ENCODE measurements at regions not wholly inside any gene's neighbourhood (a gene's known extent, or its start where the extent isn't known, plus 50 kb on each side); places are given as distances from the start of the nearest gene placed in this dataset.
A peak's percentile ranks its signal among the peaks of the same experiment; 100 is the strongest.

DNA sequence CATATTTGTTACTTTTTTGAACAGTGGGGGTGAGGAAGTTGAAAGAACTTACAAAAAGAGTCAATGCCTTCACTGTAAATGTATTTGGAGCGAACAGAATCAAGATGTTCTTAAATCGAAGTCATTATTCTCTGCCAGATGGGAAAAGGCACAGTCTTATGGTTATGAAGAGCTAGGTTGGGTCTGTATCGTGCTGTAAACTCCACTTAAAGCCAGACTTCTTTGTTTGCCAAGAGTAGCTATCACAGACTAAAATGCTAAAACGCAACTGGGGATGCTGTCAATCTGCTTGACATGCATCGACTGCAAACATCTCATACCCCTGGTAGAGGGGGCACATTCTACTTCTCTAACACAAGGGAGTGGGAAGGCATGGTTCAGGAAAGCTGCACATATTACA is 160.4 kb downstream of the DACT1 start:
- 76% methylated on average over 5 of the region's 5 CpGs for WGBS
- no peaks in the 10 kb centered on the region for H3K4me1 ChIP-seq (ENCODE audit: control insufficient read depth, insufficient read depth, low read length)
- no peaks in the 10 kb centered on the region for H3K27me3 ChIP-seq (ENCODE audit: control insufficient read depth, insufficient read depth)
- intact Hi-C loops (cut with DNase I): no loop called here
- DNase-seq (no peak), ATAC-seq (no peak)
- no peak overlapping the region for H3K4me3 ChIP-seq (ENCODE audit: low read length)
- no peaks in the 10 kb centered on the region for H3K9me3 ChIP-seq (ENCODE audit: control insufficient read depth, low read length)
- H3K27ac ChIP-seq (ENCODE audit: low read length): no peak overlapping the region

DNA sequence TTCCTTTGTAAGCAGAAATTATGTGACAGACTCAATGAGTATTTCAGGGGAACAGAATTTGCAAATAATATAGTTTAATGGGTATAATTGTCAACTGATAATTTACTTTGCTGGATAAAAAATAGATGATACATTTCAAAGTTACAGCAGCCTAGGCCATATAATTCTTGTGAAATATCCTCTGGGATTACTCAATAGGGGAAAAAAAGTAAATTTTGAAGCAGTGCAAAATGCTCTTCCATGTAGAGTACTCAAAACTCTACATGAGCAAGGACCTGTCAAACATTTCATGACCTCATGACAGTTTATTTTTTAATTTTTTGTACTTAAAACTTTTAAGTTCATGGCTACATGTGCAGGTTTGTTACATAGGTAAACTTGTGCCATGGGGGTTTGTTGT is 163.3 kb downstream of the DACT1 start:
- Histone ChIP-seq H3K9me3 (ENCODE audit: control insufficient read depth, low read length) (no peaks in the 10 kb centered on the region), H3K27me3 (ENCODE audit: control insufficient read depth, insufficient read depth) (no peaks in the 10 kb centered on the region), H3K4me1 (ENCODE audit: control insufficient read depth, insufficient read depth, low read length) (no peaks in the 10 kb centered on the region), H3K27ac (ENCODE audit: low read length) (no peak overlapping the region), H3K4me3 (ENCODE audit: low read length) (no peak overlapping the region)
- no peak for ATAC-seq
- DNase-seq: no peak
- intact Hi-C loops (cut with DNase I): no loop called here

DNA sequence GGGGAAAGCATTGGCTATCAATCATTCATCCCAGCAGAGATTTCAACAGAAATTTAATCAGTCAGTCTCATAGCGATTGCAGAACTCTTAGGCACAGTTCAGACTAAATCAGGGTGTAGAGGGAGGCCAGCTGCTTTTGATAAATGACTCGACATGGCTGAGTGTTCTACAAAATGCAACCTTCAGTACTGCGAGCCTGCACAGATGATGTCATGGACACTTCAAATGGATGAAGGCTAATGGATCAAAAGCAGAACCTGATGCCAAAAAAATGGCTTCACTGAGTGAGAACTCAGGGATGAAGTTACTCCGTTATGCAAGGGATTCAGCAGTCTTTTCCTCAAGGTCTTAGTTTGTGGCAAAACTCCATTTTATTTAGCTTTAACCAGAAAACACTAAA is 167.3 kb downstream of the DACT1 start:
- 45% methylated on average over 4 of the region's 4 CpGs for WGBS
- intact Hi-C loops (cut with DNase I): no loop called here
- DNase-seq: peak in 2 of 3 donors; percentile 39 to 77

DNA sequence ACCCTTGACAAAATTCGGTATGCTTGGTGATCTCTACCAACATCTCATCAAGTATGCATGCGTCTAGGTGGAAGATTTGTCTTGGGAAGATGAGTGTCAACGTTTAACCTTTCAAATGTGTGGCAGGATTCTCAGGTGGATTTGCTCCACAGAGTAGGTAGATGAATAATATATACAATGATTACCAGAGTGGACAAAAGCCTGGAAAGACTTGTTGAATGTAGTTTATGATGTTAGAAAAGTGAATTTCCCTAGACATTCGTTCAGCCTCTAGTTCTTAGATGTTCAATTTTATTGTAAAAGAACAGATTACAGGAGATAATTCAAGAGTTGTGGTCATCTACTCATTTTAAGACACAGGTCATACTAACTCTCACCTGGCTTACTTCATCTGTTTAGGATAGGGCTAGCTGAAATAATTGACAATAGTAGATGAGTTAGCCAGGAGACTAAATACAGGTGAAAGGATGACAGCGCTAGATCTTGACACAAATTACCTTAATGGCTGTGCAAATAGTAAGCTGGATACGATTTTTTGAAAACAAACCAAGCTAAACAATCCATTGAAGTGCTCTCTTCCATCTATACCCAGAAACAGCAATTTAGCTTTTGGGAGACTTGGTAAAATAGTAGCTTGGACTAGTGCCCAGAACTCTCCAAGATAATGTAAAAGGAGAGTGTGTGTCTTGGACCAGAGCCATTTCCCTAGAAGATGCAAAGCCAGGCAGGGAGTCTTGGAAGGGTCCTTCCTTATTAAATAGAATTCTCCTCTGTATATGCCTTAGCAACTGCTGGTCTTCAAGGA is 168.0 kb downstream of the DACT1 start:
- WGBS: 59% methylated on average over 6 of the region's 6 CpGs
- intact Hi-C loops (cut with DNase I): no loop called here
- peak; percentile 42 to 64 for ATAC-seq

More for the DNA sequence above, 167.3 kb downstream of the DACT1 start:
- H3K4me1 ChIP-seq (ENCODE audit: control insufficient read depth, insufficient read depth, low read length): no peaks in the 10 kb centered on the region
- H3K4me3 ChIP-seq (ENCODE audit: low read length): no peak overlapping the region
- no peak overlapping the region for H3K27ac ChIP-seq (ENCODE audit: low read length)
- peak; percentile 95 to 97 for ATAC-seq
- H3K9me3 ChIP-seq (ENCODE audit: control insufficient read depth, low read length): no peaks in the 10 kb centered on the region
- H3K27me3 ChIP-seq (ENCODE audit: control insufficient read depth, insufficient read depth): no peaks in the 10 kb centered on the region

DNA sequence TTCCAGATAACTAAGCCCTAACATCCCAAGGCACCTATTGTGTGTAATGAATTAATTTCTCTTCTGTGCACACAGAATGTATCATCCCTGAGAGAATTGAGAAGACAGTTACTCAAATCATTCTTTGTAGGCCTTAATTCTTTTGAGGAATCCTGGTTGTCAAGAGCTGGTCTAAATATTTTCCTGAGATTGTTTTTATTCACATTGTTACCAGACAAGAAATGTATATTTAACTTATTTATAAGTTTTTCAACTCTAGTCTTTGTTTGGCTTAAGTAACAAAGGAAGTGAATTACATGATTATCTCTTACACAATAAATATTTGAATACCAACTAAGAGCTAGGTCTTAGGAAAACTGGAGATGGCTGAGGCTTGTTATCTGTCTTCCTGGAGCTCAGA is 169.4 kb downstream of the DACT1 start:
- intact Hi-C loops (cut with DNase I): no loop called here

More for the DNA sequence above, 168.0 kb downstream of the DACT1 start:
- Histone ChIP-seq H3K9me3 (ENCODE audit: control insufficient read depth, low read length) (no peaks in the 10 kb centered on the region), H3K27me3 (ENCODE audit: control insufficient read depth, insufficient read depth) (no peaks in the 10 kb centered on the region), H3K27ac (ENCODE audit: low read length) (no peak overlapping the region), H3K4me3 (ENCODE audit: low read length) (no peak overlapping the region), H3K4me1 (ENCODE audit: control insufficient read depth, insufficient read depth, low read length) (no peaks in the 10 kb centered on the region)
- no peak for DNase-seq

DNA sequence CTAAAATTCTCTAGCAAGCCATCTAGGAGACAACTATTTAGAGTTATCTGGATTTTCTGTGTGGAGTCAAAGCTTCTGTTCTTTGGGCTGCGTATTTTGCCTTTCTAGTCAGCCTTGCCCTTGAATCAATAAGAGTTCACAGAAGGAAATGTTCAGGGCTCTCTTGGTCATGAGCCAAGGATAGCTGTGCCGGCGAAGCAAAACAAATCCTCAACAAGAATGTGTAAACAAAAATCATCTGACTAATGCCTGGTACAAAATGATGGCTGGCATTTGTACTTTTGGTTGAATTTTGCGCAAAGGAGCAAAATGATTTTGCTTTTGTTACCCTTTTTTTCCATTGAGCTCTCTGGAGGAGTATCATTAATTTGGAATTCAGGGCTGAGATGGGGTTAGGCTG is 171.1 kb downstream of the DACT1 start:
- DNase-seq: peak in 1 of 3 donors; percentile 40
- Histone ChIP-seq H3K4me3 (ENCODE audit: low read length) (no peak overlapping the region), H3K27me3 (ENCODE audit: control insufficient read depth, insufficient read depth) (no peaks in the 10 kb centered on the region), H3K27ac (ENCODE audit: low read length) (no peak overlapping the region), H3K9me3 (ENCODE audit: control insufficient read depth, low read length) (no peaks in the 10 kb centered on the region), H3K4me1 (ENCODE audit: control insufficient read depth, insufficient read depth, low read length) (no peaks in the 10 kb centered on the region)
- 43% methylated on average over 4 of the region's 4 CpGs for WGBS
- intact Hi-C loops (cut with DNase I): no loop called here
- no peak for ATAC-seq

More for the DNA sequence above, 169.4 kb downstream of the DACT1 start:
- DNase-seq (no peak), ATAC-seq (no peak)
- Histone ChIP-seq H3K4me3 (ENCODE audit: low read length) (no peak overlapping the region), H3K4me1 (ENCODE audit: control insufficient read depth, insufficient read depth, low read length) (no peaks in the 10 kb centered on the region), H3K27ac (ENCODE audit: low read length) (no peak overlapping the region), H3K27me3 (ENCODE audit: control insufficient read depth, insufficient read depth) (no peaks in the 10 kb centered on the region), H3K9me3 (ENCODE audit: control insufficient read depth, low read length) (no peaks in the 10 kb centered on the region)

DNA sequence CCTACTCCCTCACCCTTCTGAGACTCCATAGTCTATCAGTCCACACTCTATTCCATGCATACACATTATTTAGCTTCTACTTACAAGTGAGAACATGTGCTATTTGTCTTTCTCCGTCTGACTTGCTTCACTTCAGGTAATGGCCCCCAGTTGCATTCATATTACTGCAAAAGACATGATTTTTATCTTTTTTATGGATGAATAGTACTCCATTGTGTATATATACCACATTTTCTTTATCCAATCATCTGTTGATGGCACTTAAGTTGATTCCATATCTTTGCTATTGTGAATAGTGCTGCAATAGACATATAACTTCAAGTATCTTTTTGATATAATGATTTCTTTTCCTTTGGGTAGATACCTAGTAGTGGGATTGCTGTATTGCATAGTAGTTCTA is 171.8 kb downstream of the DACT1 start:
- no peak overlapping the region for H3K4me3 ChIP-seq (ENCODE audit: low read length)
- no peak for DNase-seq
- no peaks in the 10 kb centered on the region for H3K27me3 ChIP-seq (ENCODE audit: control insufficient read depth, insufficient read depth)
- intact Hi-C loops (cut with DNase I): no loop called here
- H3K9me3 ChIP-seq (ENCODE audit: control insufficient read depth, low read length): no peaks in the 10 kb centered on the region
- H3K4me1 ChIP-seq (ENCODE audit: control insufficient read depth, insufficient read depth, low read length): no peaks in the 10 kb centered on the region
- no peak for ATAC-seq
- WGBS: 51% methylated on average over 1 of the region's 1 CpG
- H3K27ac ChIP-seq (ENCODE audit: low read length): no peak overlapping the region

DNA sequence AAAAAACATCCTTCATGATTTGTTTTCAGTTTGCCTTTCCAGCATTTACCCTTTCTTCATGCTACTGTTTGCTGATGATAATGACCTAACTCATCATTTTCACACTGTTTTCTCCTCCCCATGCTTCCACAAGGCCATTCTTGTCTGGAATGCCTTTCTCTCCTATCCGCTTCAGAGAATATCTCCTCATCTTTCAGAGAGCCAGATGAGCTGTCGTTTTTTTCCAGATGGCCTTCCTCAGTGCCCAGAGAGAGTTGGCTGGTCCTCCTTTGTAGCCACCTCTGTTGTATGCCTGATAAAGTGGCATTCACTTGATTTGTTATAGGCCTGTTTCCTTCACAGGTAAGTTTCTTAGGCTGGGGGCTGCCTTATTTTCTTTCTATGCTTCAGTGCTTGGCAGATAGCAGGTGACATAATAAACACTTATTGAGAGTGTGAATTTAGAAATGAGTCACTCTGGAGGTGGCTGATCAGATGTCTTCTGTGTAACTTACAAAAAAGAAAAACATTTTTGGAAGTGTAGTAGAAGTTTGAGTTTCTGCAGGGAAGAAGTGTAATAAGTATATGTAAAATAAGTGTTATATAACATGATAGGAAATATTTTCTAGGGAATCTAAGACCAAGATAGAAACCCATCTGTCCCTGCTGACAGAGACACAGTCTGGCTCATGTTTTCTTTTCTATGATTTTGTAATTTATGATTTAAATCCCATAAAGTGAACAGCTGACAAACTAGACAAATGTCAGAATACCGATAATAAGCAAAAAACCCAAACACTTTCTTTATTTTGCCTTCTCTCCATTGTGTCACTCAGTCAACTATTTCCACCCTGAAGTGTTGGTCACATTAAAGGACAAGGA is 174.5 kb downstream of the DACT1 start:
- Histone ChIP-seq H3K4me1 (ENCODE audit: control insufficient read depth, insufficient read depth, low read length) (no peaks in the 10 kb centered on the region), H3K27me3 (ENCODE audit: control insufficient read depth, insufficient read depth) (no peaks in the 10 kb centered on the region), H3K4me3 (ENCODE audit: low read length) (no peak overlapping the region), H3K9me3 (ENCODE audit: control insufficient read depth, low read length) (no peaks in the 10 kb centered on the region), H3K27ac (ENCODE audit: low read length) (no peak overlapping the region)
- 50% methylated on average over 3 of the region's 3 CpGs for WGBS
- no peak for DNase-seq
- ATAC-seq: no peak
- intact Hi-C loops (cut with DNase I): no loop called here

DNA sequence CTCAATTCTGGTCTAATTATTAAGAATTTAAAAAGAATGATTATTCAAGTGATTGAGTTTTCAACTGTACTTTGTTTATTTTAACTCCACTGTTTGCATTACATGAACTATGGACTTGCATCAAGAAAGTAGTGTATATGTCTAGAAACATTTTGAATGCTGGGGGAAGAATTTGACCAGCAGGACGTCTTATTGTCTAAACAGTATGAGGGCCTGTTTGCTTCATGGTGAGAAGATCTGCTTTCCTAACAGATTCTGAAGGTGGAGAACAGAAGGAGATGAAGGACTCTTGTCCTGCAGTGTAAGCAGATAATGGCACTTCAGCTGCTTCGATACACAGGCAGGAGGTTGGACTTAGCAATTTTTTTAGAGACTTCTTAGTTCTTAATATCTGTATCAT is 176.0 kb downstream of the DACT1 start:
- ATAC-seq (no peak), DNase-seq (no peak)
- H3K27me3 ChIP-seq (ENCODE audit: control insufficient read depth, insufficient read depth): no peaks in the 10 kb centered on the region
- no peak overlapping the region for H3K27ac ChIP-seq (ENCODE audit: low read length)
- H3K4me3 ChIP-seq (ENCODE audit: low read length): no peak overlapping the region
- H3K9me3 ChIP-seq (ENCODE audit: control insufficient read depth, low read length): no peaks in the 10 kb centered on the region
- 84% methylated on average over 2 of the region's 2 CpGs for WGBS
- intact Hi-C loops (cut with DNase I): no loop called here
- H3K4me1 ChIP-seq (ENCODE audit: control insufficient read depth, insufficient read depth, low read length): no peaks in the 10 kb centered on the region

DNA sequence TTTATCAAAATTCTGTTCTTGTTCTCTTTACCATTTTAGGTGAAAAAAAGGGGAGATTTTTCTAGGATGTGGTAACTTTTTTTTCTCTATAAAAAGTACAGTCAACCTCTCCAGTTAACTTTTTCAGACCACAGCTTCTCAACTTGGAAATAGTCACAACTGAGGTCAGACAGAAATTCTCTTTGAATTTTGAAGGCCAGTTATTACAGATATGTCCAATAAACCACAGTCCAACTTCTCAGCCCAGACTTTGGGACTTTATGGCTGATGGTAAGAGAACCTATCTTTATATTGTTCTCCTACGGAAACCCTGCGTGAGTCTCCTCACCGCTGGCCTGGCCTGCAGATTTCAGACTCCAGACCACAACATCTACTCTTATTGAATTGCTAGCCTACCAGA is 176.7 kb downstream of the DACT1 start:
- no peak for DNase-seq
- 90% methylated on average over 3 of the region's 3 CpGs for WGBS
- Histone ChIP-seq H3K27me3 (ENCODE audit: control insufficient read depth, insufficient read depth) (no peaks in the 10 kb centered on the region), H3K9me3 (ENCODE audit: control insufficient read depth, low read length) (no peaks in the 10 kb centered on the region), H3K27ac (ENCODE audit: low read length) (no peak overlapping the region), H3K4me1 (ENCODE audit: control insufficient read depth, insufficient read depth, low read length) (no peaks in the 10 kb centered on the region), H3K4me3 (ENCODE audit: low read length) (no peak overlapping the region)
- ATAC-seq: no peak
- intact Hi-C loops (cut with DNase I): no loop called here

DNA sequence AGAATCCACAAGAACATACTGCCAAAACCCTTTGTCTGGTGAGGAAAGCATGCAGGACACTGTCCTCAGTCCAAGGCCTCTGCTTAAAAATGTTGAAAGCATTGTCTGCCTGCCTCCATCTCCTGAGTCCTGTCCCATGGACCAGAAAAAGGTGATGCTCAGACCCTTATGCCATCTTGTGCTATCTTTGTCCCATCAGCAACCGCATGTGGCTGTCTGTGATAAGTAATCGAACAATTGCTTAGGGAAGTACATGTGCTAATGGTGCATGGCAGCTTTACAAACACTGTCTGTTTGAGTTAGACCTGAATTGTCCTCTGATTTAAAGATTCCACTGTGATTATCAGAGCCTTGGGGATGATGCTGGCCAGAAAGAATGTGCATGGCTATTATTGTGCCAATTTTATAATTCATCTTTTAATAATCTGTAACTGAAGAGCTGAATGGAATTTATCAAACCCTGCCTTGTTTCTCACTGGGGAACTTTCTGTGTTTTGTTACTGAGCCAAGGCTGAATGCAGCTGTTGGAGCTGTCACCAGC is 177.5 kb downstream of the DACT1 start:
- peak in 1 of 2 donors; percentile 22 for ATAC-seq
- WGBS: 35% methylated on average over 2 of the region's 2 CpGs
- no peaks in the 10 kb centered on the region for H3K27me3 ChIP-seq (ENCODE audit: control insufficient read depth, insufficient read depth)

More for the DNA sequence above, 177.5 kb downstream of the DACT1 start:
- no peak for DNase-seq
- Histone ChIP-seq H3K9me3 (ENCODE audit: control insufficient read depth, low read length) (no peaks in the 10 kb centered on the region), H3K4me1 (ENCODE audit: control insufficient read depth, insufficient read depth, low read length) (no peaks in the 10 kb centered on the region), H3K27ac (ENCODE audit: low read length) (no peak overlapping the region), H3K4me3 (ENCODE audit: low read length) (no peak overlapping the region)
- intact Hi-C loops (cut with DNase I): no loop called here
